Right lobe of liver (tissue), 4 donors: ENCODE measurements at regions not wholly inside any gene's neighbourhood (a gene's known extent, or its start where the extent isn't known, plus 50 kb on each side); places are given as distances from the start of the nearest gene placed in this dataset.
A peak's percentile ranks its signal among the peaks of the same experiment; 100 is the strongest.

Experiments used
- CTCF ChIP-seq, 4 donors: fragments of 200-600 bp in 3 of 4; fragments of 450-650 bp in 1 of 4; IDR thresholded peaks; one replicate each; pipeline versions ENCODE4 v1.5.1 to v1.8.0; 2016 to 2022; ENCODE audit warnings: antibody characterized with exemption in 4 of 4, mild to moderate bottlenecking in 2 of 4
- POLR2A ChIP-seq: fragments of 450-650 bp; IDR thresholded peaks from one replicate; pipeline ENCODE4 v1.6.1; 2017; ENCODE audit warnings: antibody characterized with exemption, mild to moderate bottlenecking
- donor health status: DM: no; HTN: no; CAD: no.
- donor health status: DM: no; HTN: no; CAD: no.
- donor health status: DM: no; HTN: yes; CAD: no.

GRCh38 chr15:94670438-94671034, 439.2 kb downstream of the MCTP2 start:
- TF ChIP-seq CTCF (IDR thresholded peaks at IDR 0.05) = peak; percentile 72 to 80 (median 78)
- TF ChIP-seq POLR2A = no peak
